SK-N-MC (cell line): ENCODE measurements at regions not wholly inside any gene's neighbourhood (a gene's known extent, or its start where the extent isn't known, plus 50 kb on each side); places are given as distances from the start of the nearest gene placed in this dataset.

Source experiments
- DNase-seq: peaks from one replicate; pipeline ENCODE4 v3.0.0-alpha.2; 2011; ENCODE audit warnings: low read depth, low spot score
- H3K27ac ChIP-seq: fragments of 200-600 bp; sonication (generic); 2 replicates; pipeline ENCODE4 v1.5.1; 2016; ENCODE audit warnings: mixed run types
- H3K36me3 ChIP-seq: fragments of 200-600 bp; sonication (generic); 2 replicates; pipeline ENCODE4 v1.6.1; 2017; ENCODE audit warnings: antibody characterized with exemption, low read length, mixed read lengths; ENCODE audit not compliant: insufficient read depth
- H3K4me3 ChIP-seq: fragments of 200-600 bp; sonication (generic); 2 replicates; pipeline ENCODE4 v1.5.1; 2016
- H3K9ac ChIP-seq: fragments of 200-600 bp; sonication (generic); 2 replicates; pipeline ENCODE4 v1.8.0; 2017; ENCODE audit warnings: mixed run types, mixed read lengths; ENCODE audit not compliant: insufficient read length
- H3K9me3 ChIP-seq: fragments of 200-600 bp; sonication (generic); 2 replicates; pipeline ENCODE4 v1.6.1; 2017; ENCODE audit warnings: low read depth, mild to moderate bottlenecking, antibody characterized with exemption, low read length, moderate library complexity, mixed read lengths
- EZH2 ChIP-seq: fragments of 200-600 bp; sonication (generic); IDR thresholded peaks from one replicate; pipeline ENCODE4 v1.6.1; 2017; ENCODE audit warnings: antibody characterized with exemption
- FOXP2 ChIP-seq: optimal IDR thresholded peaks from 2 replicates; pipeline ENCODE3; 2011; ENCODE audit warnings: mild to moderate bottlenecking, moderate library complexity; ENCODE audit not compliant: insufficient read depth; ENCODE audit errors: extremely low read length, control extremely low read depth
- POLR2AphosphoS5 ChIP-seq: IDR thresholded peaks from 2 replicates; pipeline ENCODE4 v1.6.1; 2012; ENCODE audit warnings: mild to moderate bottlenecking, low read depth, low read length, borderline replicate concordance

DNA sequence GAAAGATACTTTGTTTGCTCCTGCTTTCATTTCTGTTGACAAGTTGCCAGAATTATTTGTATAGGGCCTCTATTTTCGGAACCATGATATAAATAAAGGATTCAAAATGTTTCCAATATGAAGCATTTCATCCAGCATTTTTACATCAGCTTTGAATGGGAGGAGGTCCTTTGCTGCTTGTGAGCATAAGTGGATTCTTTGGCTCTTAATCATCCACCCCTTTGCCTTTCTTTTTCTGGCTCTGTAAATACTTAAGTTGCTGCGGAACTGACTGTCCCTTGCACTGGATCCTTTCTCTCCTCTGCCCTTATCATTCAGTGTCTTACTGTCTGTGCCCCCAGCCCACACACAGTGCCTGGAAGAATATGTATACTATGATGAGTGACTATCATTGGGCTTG is 357.3 kb upstream of the RGS6 start:
- TF ChIP-seq EZH2 (no peak), POLR2AphosphoS5 (no peak), FOXP2 (no peak)
- peak overlapping the region; percentile 7 for H3K4me3 ChIP-seq
- H3K36me3 ChIP-seq = no peaks in the 10 kb centered on the region
- H3K9me3 ChIP-seq = no peaks in the 10 kb centered on the region
- no peak for DNase-seq
- H3K9ac ChIP-seq = no peak overlapping the region
- peak overlapping the region; percentile 83 for H3K27ac ChIP-seq

DNA sequence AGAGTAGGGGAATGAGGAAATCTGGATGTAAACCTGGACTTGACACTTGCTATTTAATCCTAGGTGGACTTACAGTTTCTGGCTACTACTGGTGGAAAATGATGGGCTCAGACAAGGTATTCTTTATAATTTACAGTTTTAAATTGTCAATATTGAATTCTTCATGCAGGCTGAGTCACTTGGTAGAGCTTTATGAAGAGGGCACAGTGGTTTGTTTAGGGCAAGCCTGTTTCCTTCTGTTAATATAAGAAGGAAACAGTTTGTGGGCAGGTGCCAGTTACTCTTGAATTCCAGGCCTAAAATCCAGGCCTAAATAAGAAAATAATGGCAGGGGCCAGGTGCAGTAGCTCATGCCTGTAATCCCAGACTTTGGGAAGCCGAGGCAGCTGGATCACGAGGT is 355.8 kb upstream of the RGS6 start:
- DNase-seq = no peak
- H3K9me3 ChIP-seq = no peaks in the 10 kb centered on the region
- no peaks in the 10 kb centered on the region for H3K36me3 ChIP-seq
- no peak overlapping the region for H3K9ac ChIP-seq
- TF ChIP-seq POLR2AphosphoS5 (no peak), EZH2 (no peak), FOXP2 (no peak)
- no peak overlapping the region for H3K4me3 ChIP-seq
- H3K27ac ChIP-seq = no peak overlapping the region

DNA sequence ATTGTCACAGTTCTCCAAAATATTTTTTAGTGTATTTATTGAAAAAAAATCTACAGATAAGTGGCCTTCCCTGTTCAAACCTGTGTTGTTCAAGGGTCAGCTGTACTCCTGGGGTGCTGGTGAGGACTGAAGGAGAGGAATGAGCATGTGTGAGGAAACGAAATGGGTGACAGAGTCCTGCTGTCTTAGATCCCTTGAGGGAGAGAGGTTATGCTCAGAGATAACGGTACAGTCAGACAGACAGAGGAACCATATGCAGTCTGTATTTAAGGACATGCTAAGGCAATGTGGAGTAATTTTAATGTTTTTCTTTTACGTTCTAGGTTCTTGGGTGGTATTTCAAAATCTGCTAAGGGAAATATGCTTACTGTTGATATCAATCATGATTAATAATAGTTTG is 352.9 kb upstream of the RGS6 start:
- TF ChIP-seq POLR2AphosphoS5 = no peak
- TF ChIP-seq EZH2 = no peak
- no peak for TF ChIP-seq FOXP2
- H3K36me3 ChIP-seq = 0 out of 2 replicates have a peak, but pooled peaks cover 8% of the 10 kb centered on the region
- DNase-seq = no peak
- peak overlapping the region; percentile 60 for H3K4me3 ChIP-seq
- peak overlapping the region; percentile 49 for H3K9ac ChIP-seq
- H3K9me3 ChIP-seq = no peaks in the 10 kb centered on the region
- H3K27ac ChIP-seq = peak overlapping the region; percentile 78

DNA sequence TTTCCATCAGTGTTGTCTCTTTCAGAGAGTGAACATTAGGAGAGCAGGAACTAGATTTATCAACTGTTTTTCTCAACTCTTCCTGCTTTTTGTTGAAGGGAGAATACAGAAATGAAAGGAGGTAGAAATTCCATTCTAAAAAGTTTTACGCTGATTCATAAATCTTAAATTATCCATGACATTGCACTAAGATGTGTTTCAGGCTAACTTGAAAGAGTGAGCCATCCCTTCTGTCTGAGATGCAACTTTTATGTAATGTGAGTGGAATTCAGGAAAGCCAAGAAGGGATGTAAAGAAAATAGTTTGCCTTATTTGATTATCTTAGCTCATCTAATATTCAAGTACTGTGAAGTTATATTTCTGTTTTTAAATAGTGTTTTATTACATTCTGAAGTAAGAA is 349.5 kb upstream of the RGS6 start:
- DNase-seq = no peak
- peak overlapping the region; percentile 13 for H3K9ac ChIP-seq
- H3K9me3 ChIP-seq = no peaks in the 10 kb centered on the region
- H3K36me3 ChIP-seq = peaks cover 11% of the 10 kb centered on the region; the same call in 1 of the 2 replicates
- no peak for TF ChIP-seq EZH2
- no peak for TF ChIP-seq POLR2AphosphoS5
- no peak for TF ChIP-seq FOXP2
- H3K27ac ChIP-seq = peak overlapping the region; percentile 51; the same call in 1 of the 2 replicates
- H3K4me3 ChIP-seq = no peak overlapping the region

GRCh38 chr14:71583194-71583593 is 349.0 kb upstream of the RGS6 start:
- Histone ChIP-seq H3K36me3 (peaks cover 15% of the 10 kb centered on the region), H3K9me3 (no peaks in the 10 kb centered on the region), H3K4me3 (no peak overlapping the region), H3K27ac (peak overlapping the region; percentile 51; the same call in 1 of the 2 replicates), H3K9ac (no peak overlapping the region)
- no peak for DNase-seq
- TF ChIP-seq FOXP2 (no peak), POLR2AphosphoS5 (no peak), EZH2 (no peak)

GRCh38 chr14:71583705-71584104 is 348.5 kb upstream of the RGS6 start:
- Histone ChIP-seq H3K4me3 (no peak overlapping the region), H3K9me3 (no peaks in the 10 kb centered on the region), H3K36me3 (peaks cover 19% of the 10 kb centered on the region), H3K9ac (no peak overlapping the region), H3K27ac (no peak overlapping the region)
- TF ChIP-seq FOXP2 = no peak
- TF ChIP-seq EZH2 = no peak
- TF ChIP-seq POLR2AphosphoS5 = no peak
- no peak for DNase-seq

- Histone ChIP-seq H3K9me3 (no peaks in the 10 kb centered on the region), H3K4me3 (no peak overlapping the region), H3K27ac (no peak overlapping the region), H3K36me3 (peaks cover 19% of the 10 kb centered on the region), H3K9ac (no peak overlapping the region)
- DNase-seq = no peak
- TF ChIP-seq POLR2AphosphoS5 (no peak), EZH2 (no peak), FOXP2 (no peak)
Measured at GRCh38 chr14:71585361-71585760, 346.9 kb upstream of the RGS6 start.

DNA sequence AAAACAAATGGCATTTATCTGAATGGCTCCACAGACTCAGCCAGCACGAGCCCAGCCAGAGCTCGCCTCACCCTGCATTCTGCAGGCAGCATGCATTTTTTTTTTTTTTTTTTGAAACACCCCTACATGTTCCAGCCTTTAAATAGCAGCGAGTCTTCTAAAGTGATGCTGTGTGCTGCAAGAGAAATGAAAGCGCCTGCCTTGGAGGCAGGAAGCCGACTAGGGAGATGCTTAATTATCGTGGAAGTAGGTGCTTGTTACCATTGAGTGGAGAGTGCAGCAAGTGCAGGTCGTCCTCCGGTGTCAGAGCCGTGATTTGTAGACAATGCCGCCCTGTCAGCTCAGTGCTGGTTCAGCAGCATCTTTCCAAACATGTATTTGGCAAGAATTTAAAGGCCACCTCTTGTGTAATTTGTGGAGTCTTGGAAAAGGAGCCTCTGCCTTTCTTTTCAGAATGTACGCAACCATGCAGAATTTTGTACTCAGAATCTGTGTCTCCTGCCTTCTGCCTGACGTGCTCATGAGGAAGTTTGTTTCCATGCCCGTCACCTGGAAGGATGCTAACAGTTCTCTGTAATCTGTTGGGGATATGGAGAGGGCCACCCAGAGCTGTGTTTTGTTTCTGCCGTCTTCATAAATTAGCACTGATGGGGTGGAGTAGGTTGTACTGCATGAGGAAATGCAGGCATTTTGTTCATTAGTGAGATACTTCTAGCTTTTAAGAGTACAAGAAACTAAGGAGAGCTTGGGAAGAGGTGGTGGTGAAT is 345.9 kb upstream of the RGS6 start:
- no peaks in the 10 kb centered on the region for H3K9me3 ChIP-seq
- TF ChIP-seq POLR2AphosphoS5 (no peak), EZH2 (no peak), FOXP2 (no peak)
- H3K9ac ChIP-seq = no peak overlapping the region
- DNase-seq = no peak
- peaks cover 19% of the 10 kb centered on the region for H3K36me3 ChIP-seq
- peak overlapping the region; percentile 25; the same call in 1 of the 2 replicates for H3K27ac ChIP-seq
- H3K4me3 ChIP-seq = peak overlapping the region; percentile 38; the same call in 1 of the 2 replicates
